GM21381 (cell line): ENCODE measurements at regions not wholly inside any gene's neighbourhood (a gene's known extent, or its start where the extent isn't known, plus 50 kb on each side); places are given as distances from the start of the nearest gene placed in this dataset.

Experiments
- ATAC-seq: cut with Tn5 transposase; IDR thresholded peaks from one replicate; pipeline ENCODE4 v1.9.1; 2021; ENCODE audit warnings: mild to moderate bottlenecking, moderate library complexity; ENCODE audit not compliant: unreplicated experiment

GRCh38 chr15:91604122-91604521, 249.4 kb upstream of the SLCO3A1 start:
- no peak for ATAC-seq

GRCh38 chr15:91605576-91605975, 247.9 kb upstream of the SLCO3A1 start:
- ATAC-seq, result no peak

GRCh38 chr15:91609231-91609630, 244.3 kb upstream of the SLCO3A1 start:
- ATAC-seq, result no peak

GRCh38 chr15:91609966-91610365, 243.5 kb upstream of the SLCO3A1 start:
- ATAC-seq, result no peak

- no peak for ATAC-seq
Measured at GRCh38 chr15:91611561-91612323, 241.8 kb upstream of the SLCO3A1 start.

GRCh38 chr15:91620229-91620628, 233.3 kb upstream of the SLCO3A1 start:
- no peak for ATAC-seq

GRCh38 chr15:91622235-91622634, 231.3 kb upstream of the SLCO3A1 start:
- no peak for ATAC-seq

GRCh38 chr15:91622711-91623342, 230.7 kb upstream of the SLCO3A1 start:
- no peak for ATAC-seq

GRCh38 chr15:91624353-91624968, 229.0 kb upstream of the SLCO3A1 start:
- ATAC-seq, result no peak

GRCh38 chr15:91625506-91625905, 228.0 kb upstream of the SLCO3A1 start:
- ATAC-seq, result no peak

GRCh38 chr15:91627473-91628278, 225.8 kb upstream of the SLCO3A1 start:
- no peak for ATAC-seq

GRCh38 chr15:91630090-91630489, 223.4 kb upstream of the SLCO3A1 start:
- no peak for ATAC-seq

- ATAC-seq, result no peak
Measured at GRCh38 chr15:91632176-91632575, 221.3 kb upstream of the SLCO3A1 start.

GRCh38 chr15:91632981-91633380, 220.5 kb upstream of the SLCO3A1 start:
- no peak for ATAC-seq

GRCh38 chr15:91634179-91634578, 219.3 kb upstream of the SLCO3A1 start:
- no peak for ATAC-seq

GRCh38 chr15:91635080-91635479, 218.4 kb upstream of the SLCO3A1 start:
- ATAC-seq, result no peak

GRCh38 chr15:91635641-91636040, 217.9 kb upstream of the SLCO3A1 start:
- ATAC-seq, result no peak

- no peak for ATAC-seq
Measured at GRCh38 chr15:91649016-91649415, 204.5 kb upstream of the SLCO3A1 start.

GRCh38 chr15:91649831-91650321, 203.6 kb upstream of the SLCO3A1 start:
- ATAC-seq, result no peak

GRCh38 chr15:91651251-91651650, 202.3 kb upstream of the SLCO3A1 start:
- ATAC-seq, result no peak

GRCh38 chr15:91652610-91653207, 200.8 kb upstream of the SLCO3A1 start:
- no peak for ATAC-seq
